H1 (cell line): ENCODE measurements at regions not wholly inside any gene's neighbourhood (a gene's known extent, or its start where the extent isn't known, plus 50 kb on each side); places are given as distances from the start of the nearest gene placed in this dataset.

Source experiments
- CTCF ChIA-PET: fragments of 300-600 bp; sonication (Branson Sonifier 250); formaldehyde crosslinking; loops from one replicate; lab custom pipeline; 2021; ENCODE audit not compliant: partially characterized antibody; lab: Charles Lee
- POLR2A ChIA-PET: fragments of 300-600 bp; sonication (Branson Sonifier 250); formaldehyde crosslinking; loops from one replicate; lab custom pipeline; 2021; ENCODE audit warnings: inconsistent platforms; ENCODE audit not compliant: partially characterized antibody; lab: Charles Lee
- DNase-seq, 2 experiments: peaks; one replicate each; pipeline versions ENCODE4 v3.0.0 to v3.0.0-alpha.2; 2010 to 2022; ENCODE audit warnings: low spot score in 2 of 2, low read depth in 1 of 2, mixed read lengths in 1 of 2
- FAIRE-seq: peaks from 2 replicates; lab custom pipeline; 2011; peaks lifted over from hg19 to GRCh38; lab: Jason Lieb, UNC
- H2AFZ ChIP-seq: 2 replicates; pipeline ENCODE4 v1.8.1; 2012; ENCODE audit warnings: low read length, inconsistent platforms
- H2AK5ac ChIP-seq: 2 replicates; pipeline ENCODE4 v1.6.1; 2013; ENCODE audit warnings: low read depth, low read length
- H2BK120ac ChIP-seq: replicated peaks from 2 replicates; pipeline ENCODE3; 2013; ENCODE audit warnings: low read depth, low read length, inconsistent platforms
- H2BK12ac ChIP-seq: 2 replicates; pipeline ENCODE4 v1.6.1; 2013; ENCODE audit warnings: low read depth, low read length
- H2BK15ac ChIP-seq: 2 replicates; pipeline ENCODE4 v1.6.1; 2013; ENCODE audit warnings: low read length
- H2BK20ac ChIP-seq: 2 replicates; pipeline ENCODE4 v1.6.1; 2013; ENCODE audit warnings: low read length
- H2BK5ac ChIP-seq: 2 replicates; pipeline ENCODE4 v1.6.1; 2013; ENCODE audit warnings: low read depth, low read length
- H3K14ac ChIP-seq: 2 replicates; pipeline ENCODE4 v1.6.1; 2013; ENCODE audit warnings: inconsistent platforms; ENCODE audit not compliant: insufficient read length
- H3K18ac ChIP-seq: 2 replicates; pipeline ENCODE4 v1.6.1; 2013; ENCODE audit warnings: low read length; ENCODE audit errors: extremely low read depth
- H3K23ac ChIP-seq: 2 replicates; pipeline ENCODE4 v1.6.1; 2013; ENCODE audit warnings: inconsistent platforms; ENCODE audit not compliant: insufficient read length
- H3K23me2 ChIP-seq: 2 replicates; pipeline ENCODE4 v1.6.1; 2013; ENCODE audit warnings: low read depth, low read length
- H3K27ac ChIP-seq: 2 replicates; pipeline ENCODE4 v1.6.1; 2011; ENCODE audit warnings: low read depth, low read length, inconsistent platforms
- H3K27me3 ChIP-seq, 4 experiments: replicated peaks in 1 of 4; 1 replicate in 1 of 4; 2 replicates in 3 of 4; pipeline versions ENCODE4 v1.6.1 to v1.8.1; 2011 to 2013; ENCODE audit warnings: low read length in 3 of 4, mild to moderate bottlenecking in 3 of 4, inconsistent platforms in 2 of 4, mixed read lengths in 2 of 4, moderate library complexity in 1 of 4; ENCODE audit not compliant: control insufficient read depth in 3 of 4, insufficient read depth in 3 of 4; ENCODE audit errors: extremely low read depth in 1 of 4
- H3K36me3 ChIP-seq, 4 experiments: 2 replicates each; pipeline versions ENCODE4 v1.6.1 to v1.8.1; 2011 to 2013; ENCODE audit warnings: mild to moderate bottlenecking in 4 of 4, low read length in 3 of 4, moderate library complexity in 2 of 4, control low read depth in 1 of 4, inconsistent platforms in 1 of 4; ENCODE audit not compliant: insufficient read depth in 4 of 4, control insufficient read depth in 2 of 4
- H3K4ac ChIP-seq: replicated peaks from 2 replicates; pipeline ENCODE3; 2013; ENCODE audit warnings: low read length, low read depth, mixed read lengths, inconsistent platforms; ENCODE audit not compliant: insufficient read length
- H3K4me1 ChIP-seq, 4 experiments: replicated peaks in 1 of 4; 1 replicate in 1 of 4; 2 replicates in 3 of 4; pipeline versions ENCODE4 v1.6.1 to v1.8.1; 2011 to 2013; ENCODE audit warnings: low read length in 3 of 4, inconsistent platforms in 2 of 4, mixed read lengths in 1 of 4; ENCODE audit not compliant: insufficient read depth in 4 of 4, control insufficient read depth in 3 of 4
- H3K4me2 ChIP-seq, 2 experiments: 2 replicates each; pipeline versions ENCODE4 v1.6.1 to v1.8.1; 2011 to 2013; ENCODE audit warnings: low read depth in 2 of 2, low read length in 2 of 2, control low read depth in 1 of 2, inconsistent platforms in 1 of 2, mild to moderate bottlenecking in 1 of 2; ENCODE audit not compliant: insufficient read depth in 1 of 2
- H3K4me3 ChIP-seq, 4 experiments: fragments of 200-600, 300-600 bp in 1 of 4; sonication (generic), shearing (Covaris generic), sonication (Bioruptor Twin) in 1 of 4; 2 replicates each; pipeline versions ENCODE4 v1.5.1 to v1.8.1; 2011 to 2016; ENCODE audit warnings: low read length in 4 of 4, low read depth in 3 of 4, control low read depth in 2 of 4, inconsistent platforms in 2 of 4, mild to moderate bottlenecking in 2 of 4, mixed read lengths in 1 of 4, moderate library complexity in 1 of 4; ENCODE audit not compliant: insufficient read depth in 2 of 4; ENCODE audit errors: extremely low read depth in 1 of 4
- H3K56ac ChIP-seq: replicated peaks from 2 replicates; pipeline ENCODE3; 2013; ENCODE audit warnings: low read depth, mild to moderate bottlenecking, mixed read lengths, low read length, inconsistent platforms; ENCODE audit not compliant: insufficient read length
- H3K79me1 ChIP-seq: 2 replicates; pipeline ENCODE4 v1.6.1; 2013; ENCODE audit warnings: low read depth, low read length, control low read depth
- H3K79me2 ChIP-seq, 2 experiments: 2 replicates each; pipeline versions ENCODE4 v1.6.1 to v1.8.1; 2012 to 2013; ENCODE audit warnings: low read length in 2 of 2, mild to moderate bottlenecking in 2 of 2, inconsistent platforms in 1 of 2; ENCODE audit not compliant: insufficient read depth in 2 of 2, control insufficient read depth in 1 of 2
- H3K9ac ChIP-seq, 4 experiments: replicated peaks in 1 of 4; 1 replicate in 1 of 4; 2 replicates in 3 of 4; pipeline versions ENCODE4 v1.6.1 to v1.8.1; 2011 to 2013; ENCODE audit warnings: low read depth in 3 of 4, low read length in 3 of 4, control low read depth in 2 of 4, mild to moderate bottlenecking in 2 of 4, moderate library complexity in 2 of 4, inconsistent platforms in 1 of 4; ENCODE audit errors: extremely low read depth in 1 of 4
- H3K9me3 ChIP-seq, 2 experiments: 2 replicates each; pipeline versions ENCODE4 v1.6.1 to v1.8.1; 2012 to 2013; ENCODE audit warnings: mild to moderate bottlenecking in 2 of 2, moderate library complexity in 2 of 2, control low read depth in 1 of 2, inconsistent platforms in 1 of 2, low read depth in 1 of 2, low read length in 1 of 2, mixed read lengths in 1 of 2; ENCODE audit not compliant: insufficient read depth in 2 of 2
- H4K20me1 ChIP-seq, 2 experiments: replicated peaks in 1 of 2; 2 replicates each; pipeline versions ENCODE3 to v1.8.1; 2011 to 2013; ENCODE audit warnings: inconsistent platforms in 2 of 2, low read length in 2 of 2, mild to moderate bottlenecking in 1 of 2; ENCODE audit not compliant: insufficient read depth in 2 of 2, control insufficient read depth in 1 of 2
- H4K5ac ChIP-seq: 2 replicates; pipeline ENCODE4 v1.6.1; 2013; ENCODE audit warnings: low read length, low read depth, mixed read lengths, inconsistent platforms; ENCODE audit not compliant: insufficient read length
- H4K8ac ChIP-seq: 2 replicates; pipeline ENCODE4 v1.8.0; 2013; ENCODE audit warnings: mild to moderate bottlenecking, moderate library complexity, low read length, inconsistent platforms; ENCODE audit not compliant: insufficient read depth; ENCODE audit errors: extremely low read depth
- H4K91ac ChIP-seq: replicated peaks from 2 replicates; pipeline ENCODE3; 2013; ENCODE audit warnings: low read length, mixed read lengths, inconsistent platforms; ENCODE audit not compliant: insufficient read length
- ATF3 ChIP-seq: IDR thresholded peaks from 2 replicates; pipeline ENCODE4 v1.6.1; 2011; ENCODE audit warnings: low read depth, mild to moderate bottlenecking, low read length; ENCODE audit not compliant: insufficient read depth
- CBX8 ChIP-seq: fragments of 300-800, 300-1000 bp; sonication (generic); IDR thresholded peaks from 2 replicates; pipeline ENCODE4 v1.7.1; 2016; ENCODE audit warnings: low read depth, low read length, borderline replicate concordance
- GTF2F1 ChIP-seq: IDR thresholded peaks from 2 replicates; pipeline ENCODE4 v1.6.1; 2012; ENCODE audit warnings: low read depth, low read length, improper control_type of control experiment, borderline replicate concordance
- RFX5 ChIP-seq: IDR thresholded peaks from 2 replicates; pipeline ENCODE4 v1.6.1; 2011; ENCODE audit warnings: low read depth, low read length, improper control_type of control experiment, borderline replicate concordance
- WGBS, 2 experiments: shearing (Covaris generic) in 1 of 2; methylation state at CpG; one replicate each; pipeline versions ENCODE4 v1.1.6 to v1.1.7; 2013 to 2015; ENCODE audit warnings: low lambda C conversion rate in 2 of 2, mixed read lengths in 2 of 2, inconsistent platforms in 1 of 2, low coverage in 1 of 2, missing lambda C conversion rate in 1 of 2; ENCODE audit not compliant: insufficient replicate concordance in 2 of 2, insufficient coverage in 1 of 2, insufficient read length in 1 of 2; ENCODE audit errors: extremely low coverage in 1 of 2, missing lambda C conversion rate in 1 of 2; 5-methylcytosine and 5-hydroxymethylcytosine counted together

GRCh38 chr2:123928358-123928757 is 96.7 kb upstream of the CNTNAP5 start:
- Histone ChIP-seq H4K5ac (no peak overlapping the region), H4K20me1 (no peaks in the 10 kb centered on the region), H3K79me1 (no peaks in the 10 kb centered on the region), H3K4ac (no peak overlapping the region), H2AFZ (no peak overlapping the region), H4K8ac (no peak overlapping the region), H3K27me3 (no peaks in the 10 kb centered on the region), H2AK5ac (no peak overlapping the region), H3K4me2 (no peak overlapping the region), H3K36me3 (no peaks in the 10 kb centered on the region; a peak in 1 of 8 replicates), H2BK12ac (no peak overlapping the region), H2BK5ac (no peak overlapping the region), H4K91ac (no peak overlapping the region), H2BK120ac (no peak overlapping the region), H3K4me1 (no peaks in the 10 kb centered on the region), H3K9me3 (peaks cover 3 to 7% of the 10 kb centered on the region in 2 experiments; a peak in 1 of 4 replicates), H3K27ac (no peak overlapping the region), H3K79me2 (no peaks in the 10 kb centered on the region), H2BK20ac (no peak overlapping the region)
- no peak for FAIRE-seq
- WGBS, 2 experiments = 82 to 100% methylated on average over 1 to 2 of the region's 2 CpGs
- POLR2A ChIA-PET = no interaction called here
- CTCF ChIA-PET = interaction anchor here (0.6 kb wide), 1 partner anchor 18 kb away, joined by 3 read pairs; no protein-coding TSS in a partner anchor
- DNase-seq = no peak
- TF ChIP-seq ATF3 (no peak), RFX5 (no peak), CBX8 (no peak), GTF2F1 (no peak)
- TF ChIP-seq, all 59 proteins: peak for 0
- no peak overlapping the region for H3K23ac ChIP-seq
- no peak overlapping the region for H3K14ac ChIP-seq
- no peak overlapping the region for H3K18ac ChIP-seq
- H3K4me3 ChIP-seq = no peak overlapping the region
- no peak overlapping the region for H3K9ac ChIP-seq
- no peak overlapping the region for H2BK15ac ChIP-seq
- no peaks in the 10 kb centered on the region for H3K23me2 ChIP-seq
- no peak overlapping the region for H3K56ac ChIP-seq
